ENCODE measurements at regions not wholly inside any gene's neighbourhood (a gene's known extent, or its start where the extent isn't known, plus 50 kb on each side); places are given as distances from the start of the nearest gene placed in this dataset.
"Not testable (repeated sequence)": the region's sequence is repeated elsewhere in the genome, so short reads cannot be mapped to it uniquely, and the experiment has no call there.

DNA sequence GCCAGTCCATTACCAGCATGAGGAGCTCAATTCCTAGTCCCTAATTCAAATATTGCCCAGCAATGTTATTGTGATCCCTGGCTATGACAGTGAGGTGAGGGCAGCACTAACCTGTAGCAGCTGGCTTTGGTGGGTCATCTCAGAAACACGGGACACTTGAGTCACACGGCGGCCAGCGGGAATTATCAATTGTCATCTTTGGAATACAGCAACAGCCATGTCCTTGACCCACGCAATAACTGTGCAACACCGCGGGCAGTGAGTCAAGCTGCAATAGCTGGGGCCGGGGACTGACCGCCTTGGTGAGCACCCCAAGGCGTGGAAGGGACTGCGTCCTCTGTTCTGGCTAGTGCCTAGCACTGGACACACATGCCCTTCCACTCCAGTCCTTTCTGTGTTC, 62.5 kb upstream of the ALDH1B1 start:
- no peak for DNase-seq
- peaks cover 0 to 2% of the 10 kb centered on the region in 2 experiments for H3K27me3 ChIP-seq (replicated peaks in 1 of 2; ENCODE audit: control insufficient read depth in 2 of 2, extremely low read depth in 1 of 2, insufficient read depth in 2 of 2, low read length in 1 of 2)
- WGBS (ENCODE audit: insufficient coverage), result 92% methylated on average over 11 of the region's 11 CpGs
- Mint-ChIP-seq H3K4me1 (no peaks in the 10 kb centered on the region), H3K4me3 (no peak overlapping the region), H3K27ac (no peak overlapping the region), H3K27me3 (peaks cover 7 to 12% of the 10 kb centered on the region in 2 donors), H3K9me3 (peaks cover 0 to 6% (median 0%) of the 10 kb centered on the region in 3 donors), H3K36me3 (no peaks in the 10 kb centered on the region)
- no peaks in the 10 kb centered on the region for H3K36me3 ChIP-seq (ENCODE audit: control insufficient read depth in 2 of 2, extremely low read depth in 1 of 2, insufficient read depth in 1 of 2, low read length in 1 of 2)
- ChIA-PET POLR2A (no interaction called here), CTCF (no interaction called here)
- no peaks in the 10 kb centered on the region for H3K9me3 ChIP-seq
- H3K4me1 ChIP-seq (ENCODE audit: control insufficient read depth in 1 of 2, extremely low read depth in 1 of 2, insufficient read depth in 2 of 2, low read length in 2 of 2), result no peaks in the 10 kb centered on the region
- no peak for ATAC-seq (replicated peaks in 1 of 4)
- H3K4me3 ChIP-seq (ENCODE audit: control insufficient read depth in 1 of 2, extremely low read depth in 1 of 2, low read length in 1 of 2), result no peak overlapping the region
- H3K27ac ChIP-seq (ENCODE audit: low read length), result no peak overlapping the region

- peaks cover 0 to 2% of the 10 kb centered on the region in 2 experiments for H3K27me3 ChIP-seq (replicated peaks in 1 of 2; ENCODE audit: control insufficient read depth in 2 of 2, extremely low read depth in 1 of 2, insufficient read depth in 2 of 2, low read length in 1 of 2)
- Mint-ChIP-seq H3K9me3 (peaks cover 0 to 6% (median 0%) of the 10 kb centered on the region in 3 donors), H3K27ac (no peak overlapping the region), H3K4me1 (no peaks in the 10 kb centered on the region), H3K27me3 (peaks cover 7 to 12% of the 10 kb centered on the region in 2 donors), H3K36me3 (no peaks in the 10 kb centered on the region), H3K4me3 (no peak overlapping the region)
- no peak for DNase-seq
- no peaks in the 10 kb centered on the region for H3K4me1 ChIP-seq (ENCODE audit: control insufficient read depth in 1 of 2, extremely low read depth in 1 of 2, insufficient read depth in 2 of 2, low read length in 2 of 2)
- H3K27ac ChIP-seq (ENCODE audit: low read length), result no peak overlapping the region
- CTCF ChIA-PET, result no interaction called here
- no CpG with 5 or more reads among the region's 1 CpG for WGBS (ENCODE audit: insufficient coverage)
- POLR2A ChIA-PET, result interaction anchor here in 1 of 2 donors (0.7 kb wide), 1 partner anchor 454 kb away, joined by 3 read pairs; no protein-coding TSS in a partner anchor
- H3K36me3 ChIP-seq (ENCODE audit: control insufficient read depth in 2 of 2, extremely low read depth in 1 of 2, insufficient read depth in 1 of 2, low read length in 1 of 2), result no peaks in the 10 kb centered on the region
- ATAC-seq (replicated peaks in 1 of 4), result no peak
- H3K4me3 ChIP-seq (ENCODE audit: control insufficient read depth in 1 of 2, extremely low read depth in 1 of 2, low read length in 1 of 2), result no peak overlapping the region
- H3K9me3 ChIP-seq, result no peaks in the 10 kb centered on the region
These were observed 63.7 kb upstream of the ALDH1B1 start for GRCh38 chr9:38328765-38329164.

DNA sequence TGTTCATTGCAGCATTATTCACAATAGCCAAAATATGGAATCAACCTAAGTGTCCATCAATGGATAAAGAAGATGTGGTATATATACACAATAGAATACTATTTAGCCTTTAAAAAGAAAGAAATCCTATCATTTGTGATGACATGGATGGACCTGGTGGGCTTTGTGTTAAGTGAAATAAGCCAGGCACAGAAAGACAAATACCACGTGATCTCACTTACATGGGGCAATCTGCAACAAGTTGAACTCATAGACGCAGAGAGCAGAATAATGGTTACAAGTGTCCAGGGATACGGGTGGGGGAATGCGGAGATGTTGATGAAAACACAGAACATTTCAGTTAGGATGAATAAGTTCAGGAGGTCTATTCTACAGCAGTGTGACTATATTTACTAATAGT, 66.4 kb upstream of the ALDH1B1 start:
- ChIA-PET POLR2A (no interaction called here), CTCF (no interaction called here)
- H3K9me3 ChIP-seq, result no peaks in the 10 kb centered on the region
- no peaks in the 10 kb centered on the region for H3K4me1 Mint-ChIP-seq
- H3K4me3 Mint-ChIP-seq, result no peak overlapping the region
- H3K27ac Mint-ChIP-seq, result no peak overlapping the region
- H3K9me3 Mint-ChIP-seq, result no peaks in the 10 kb centered on the region
- H3K36me3 ChIP-seq (ENCODE audit: control insufficient read depth in 2 of 2, extremely low read depth in 1 of 2, insufficient read depth in 1 of 2, low read length in 1 of 2), result no peaks in the 10 kb centered on the region
- H3K36me3 Mint-ChIP-seq, result no peaks in the 10 kb centered on the region
- peaks cover 9 to 12% of the 10 kb centered on the region in 2 donors for H3K27me3 Mint-ChIP-seq
- H3K27me3 ChIP-seq (replicated peaks in 1 of 2; ENCODE audit: control insufficient read depth in 2 of 2, extremely low read depth in 1 of 2, insufficient read depth in 2 of 2, low read length in 1 of 2), result peaks cover 0 to 5% of the 10 kb centered on the region in 2 experiments
- no peak overlapping the region for H3K27ac ChIP-seq (ENCODE audit: low read length)
- ATAC-seq (replicated peaks in 1 of 4) (no peak), DNase-seq (no peak)
- WGBS (ENCODE audit: insufficient coverage), result 100% methylated on average over 2 of the region's 4 CpGs
- H3K4me1 ChIP-seq (ENCODE audit: control insufficient read depth in 1 of 2, extremely low read depth in 1 of 2, insufficient read depth in 2 of 2, low read length in 2 of 2), result no peaks in the 10 kb centered on the region
- no peak overlapping the region for H3K4me3 ChIP-seq (ENCODE audit: control insufficient read depth in 1 of 2, extremely low read depth in 1 of 2, low read length in 1 of 2)

GRCh38 chr9:38324213-38324612, 68.3 kb upstream of the ALDH1B1 start:
- H3K4me1 Mint-ChIP-seq; POLR2A ChIA-PET; H3K27ac Mint-ChIP-seq; H3K36me3 ChIP-seq (ENCODE audit: control insufficient read depth in 2 of 2, extremely low read depth in 1 of 2, insufficient read depth in 1 of 2, low read length in 1 of 2); ATAC-seq (replicated peaks in 1 of 4); DNase-seq; H3K9me3 Mint-ChIP-seq; H3K36me3 Mint-ChIP-seq; CTCF ChIA-PET; H3K4me1 ChIP-seq (ENCODE audit: control insufficient read depth in 1 of 2, extremely low read depth in 1 of 2, insufficient read depth in 2 of 2, low read length in 2 of 2); H3K4me3 ChIP-seq (ENCODE audit: control insufficient read depth in 1 of 2, extremely low read depth in 1 of 2, low read length in 1 of 2); H3K27ac ChIP-seq (ENCODE audit: low read length); H3K27me3 ChIP-seq (replicated peaks in 1 of 2; ENCODE audit: control insufficient read depth in 2 of 2, extremely low read depth in 1 of 2, insufficient read depth in 2 of 2, low read length in 1 of 2); H3K9me3 ChIP-seq; H3K4me3 Mint-ChIP-seq: not testable (repeated sequence)
- WGBS (ENCODE audit: insufficient coverage), result 91% methylated on average over 7 of the region's 27 CpGs
- H3K27me3 Mint-ChIP-seq, result peaks cover 12% of the 10 kb centered on the region in 2 donors

DNA sequence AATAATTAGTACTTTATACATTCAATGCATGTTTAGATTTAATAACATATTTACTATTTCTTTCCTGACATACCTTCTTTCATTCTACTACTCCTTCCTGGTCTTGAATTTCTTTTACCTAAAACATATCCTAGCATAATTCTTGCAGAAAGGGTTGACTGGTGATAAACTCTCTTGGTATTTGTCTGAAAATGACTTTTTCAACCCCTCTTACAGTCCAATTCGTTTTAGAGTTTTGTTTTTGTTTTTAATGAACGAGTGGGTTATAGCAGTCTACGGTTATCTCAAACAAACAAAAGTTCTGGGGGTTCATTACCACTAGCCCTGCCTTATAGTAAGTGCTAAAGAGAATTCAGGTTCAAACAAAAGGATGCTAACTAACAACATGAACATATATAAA, 69.6 kb upstream of the ALDH1B1 start:
- no peak overlapping the region for H3K4me3 Mint-ChIP-seq
- no peak for DNase-seq
- POLR2A ChIA-PET, result no interaction called here
- H3K27ac Mint-ChIP-seq, result no peak overlapping the region
- no peaks in the 10 kb centered on the region for H3K9me3 ChIP-seq
- no peak for ATAC-seq (replicated peaks in 1 of 4)
- no peak overlapping the region for H3K4me3 ChIP-seq (ENCODE audit: control insufficient read depth in 1 of 2, extremely low read depth in 1 of 2, low read length in 1 of 2)
- no CpG with 5 or more reads among the region's 3 CpGs for WGBS (ENCODE audit: insufficient coverage)
- H3K27me3 ChIP-seq (replicated peaks in 1 of 2; ENCODE audit: control insufficient read depth in 2 of 2, extremely low read depth in 1 of 2, insufficient read depth in 2 of 2, low read length in 1 of 2), result peaks cover 0 to 3% of the 10 kb centered on the region in 2 experiments
- CTCF ChIA-PET, result no interaction called here
- H3K27me3 Mint-ChIP-seq, result peaks cover 10 to 12% of the 10 kb centered on the region in 2 donors
- H3K4me1 Mint-ChIP-seq, result peaks cover 0 to 2% (median 0%) of the 10 kb centered on the region in 3 donors
- no peak overlapping the region for H3K27ac ChIP-seq (ENCODE audit: low read length)
- no peaks in the 10 kb centered on the region for H3K4me1 ChIP-seq (ENCODE audit: control insufficient read depth in 1 of 2, extremely low read depth in 1 of 2, insufficient read depth in 2 of 2, low read length in 2 of 2)
- no peaks in the 10 kb centered on the region for H3K36me3 ChIP-seq (ENCODE audit: control insufficient read depth in 2 of 2, extremely low read depth in 1 of 2, insufficient read depth in 1 of 2, low read length in 1 of 2)
- H3K36me3 Mint-ChIP-seq, result no peaks in the 10 kb centered on the region
- H3K9me3 Mint-ChIP-seq, result no peaks in the 10 kb centered on the region

GRCh38 chr9:38319496-38320173, 72.9 kb upstream of the ALDH1B1 start:
- peaks cover 0 to 2% (median 0%) of the 10 kb centered on the region in 3 donors for H3K4me1 Mint-ChIP-seq
- no peak overlapping the region for H3K27ac Mint-ChIP-seq
- H3K4me3 ChIP-seq (ENCODE audit: control insufficient read depth in 1 of 2, extremely low read depth in 1 of 2, low read length in 1 of 2), result no peak overlapping the region
- no peaks in the 10 kb centered on the region for H3K9me3 ChIP-seq
- H3K9me3 Mint-ChIP-seq, result no peaks in the 10 kb centered on the region
- no peaks in the 10 kb centered on the region for H3K36me3 ChIP-seq (ENCODE audit: control insufficient read depth in 2 of 2, extremely low read depth in 1 of 2, insufficient read depth in 1 of 2, low read length in 1 of 2)
- no peak overlapping the region for H3K27ac ChIP-seq (ENCODE audit: low read length)
- 100% methylated on average over 1 of the region's 5 CpGs for whole genome bisulfite sequencing (ENCODE audit: insufficient coverage)
- CTCF ChIA-PET, result interaction anchor here in 1 of 2 donors (0.6 kb wide), 1 partner anchor 257 kb away, joined by 3 read pairs; no protein-coding TSS in a partner anchor
- POLR2A ChIA-PET, result no interaction called here
- peaks cover 12 to 13% of the 10 kb centered on the region in 2 donors for H3K27me3 Mint-ChIP-seq
- ATAC-seq (replicated peaks in 1 of 4), result no peak
- H3K36me3 Mint-ChIP-seq, result no peaks in the 10 kb centered on the region
- peaks cover 0 to 13% of the 10 kb centered on the region in 2 experiments for H3K27me3 ChIP-seq (replicated peaks in 1 of 2; ENCODE audit: control insufficient read depth in 2 of 2, extremely low read depth in 1 of 2, insufficient read depth in 2 of 2, low read length in 1 of 2)
- no peak for DNase-seq
- H3K4me3 Mint-ChIP-seq, result no peak overlapping the region
- no peaks in the 10 kb centered on the region for H3K4me1 ChIP-seq (ENCODE audit: control insufficient read depth in 1 of 2, extremely low read depth in 1 of 2, insufficient read depth in 2 of 2, low read length in 2 of 2)

All from T-cell (primary cell).